ENCODE measurements at regions not wholly inside any gene's neighbourhood (a gene's known extent, or its start where the extent isn't known, plus 50 kb on each side); places are given as distances from the start of the nearest gene placed in this dataset.
"Not testable (repeated sequence)": the region's sequence is repeated elsewhere in the genome, so short reads cannot be mapped to it uniquely, and the experiment has no call there.

- Mint-ChIP-seq H3K4me1 (ENCODE audit: low read depth) (no peaks in the 10 kb centered on the region), H3K27ac (no peak overlapping the region), H3K36me3 (ENCODE audit: low read depth) (no peaks in the 10 kb centered on the region), H3K4me3 (no peak overlapping the region), H3K27me3 (ENCODE audit: low read depth) (no peaks in the 10 kb centered on the region), H3K9me3 (no peaks in the 10 kb centered on the region)
- DNase-seq (ENCODE audit: low spot score): no peak
Observed at GRCh38 chr17:16888413-16889087, 83.4 kb downstream of the TNFRSF13B start.

DNA sequence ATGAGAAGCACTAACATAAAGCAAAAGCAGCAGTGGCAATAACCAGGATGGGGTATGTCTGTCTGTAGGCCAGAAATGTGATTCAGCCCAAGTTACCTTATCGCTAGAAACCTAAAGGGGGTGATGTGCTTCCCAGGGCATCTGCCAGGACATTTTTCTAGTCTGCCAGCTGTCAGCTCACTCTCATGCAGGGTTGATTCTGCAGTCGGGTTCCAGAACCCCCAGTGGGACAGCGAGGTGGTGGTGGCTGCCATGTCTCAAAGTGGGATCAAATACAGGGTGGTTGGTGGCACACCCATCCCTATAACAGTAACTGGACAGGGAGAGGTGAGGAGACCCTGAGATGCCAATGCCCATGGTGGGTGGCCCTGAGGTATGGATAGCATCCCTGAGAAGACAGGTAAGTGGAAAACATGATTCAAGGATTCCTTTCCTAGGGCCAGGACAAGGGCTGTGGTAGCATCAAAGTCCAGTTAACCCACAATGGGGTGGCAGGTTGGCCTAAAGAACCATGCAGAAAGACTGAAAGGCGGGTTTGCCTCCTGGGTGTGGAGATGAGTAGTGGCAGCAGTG is 84.3 kb downstream of the TNFRSF13B start:
- no peak overlapping the region for H3K27ac Mint-ChIP-seq
- H3K27me3 Mint-ChIP-seq (ENCODE audit: low read depth): peaks cover 4% of the 10 kb centered on the region
- DNase-seq (ENCODE audit: low spot score): no peak
- H3K4me3 Mint-ChIP-seq: no peak overlapping the region
- no peaks in the 10 kb centered on the region for H3K9me3 Mint-ChIP-seq
- H3K4me1 Mint-ChIP-seq (ENCODE audit: low read depth): no peaks in the 10 kb centered on the region
- no peaks in the 10 kb centered on the region for H3K36me3 Mint-ChIP-seq (ENCODE audit: low read depth)

DNA sequence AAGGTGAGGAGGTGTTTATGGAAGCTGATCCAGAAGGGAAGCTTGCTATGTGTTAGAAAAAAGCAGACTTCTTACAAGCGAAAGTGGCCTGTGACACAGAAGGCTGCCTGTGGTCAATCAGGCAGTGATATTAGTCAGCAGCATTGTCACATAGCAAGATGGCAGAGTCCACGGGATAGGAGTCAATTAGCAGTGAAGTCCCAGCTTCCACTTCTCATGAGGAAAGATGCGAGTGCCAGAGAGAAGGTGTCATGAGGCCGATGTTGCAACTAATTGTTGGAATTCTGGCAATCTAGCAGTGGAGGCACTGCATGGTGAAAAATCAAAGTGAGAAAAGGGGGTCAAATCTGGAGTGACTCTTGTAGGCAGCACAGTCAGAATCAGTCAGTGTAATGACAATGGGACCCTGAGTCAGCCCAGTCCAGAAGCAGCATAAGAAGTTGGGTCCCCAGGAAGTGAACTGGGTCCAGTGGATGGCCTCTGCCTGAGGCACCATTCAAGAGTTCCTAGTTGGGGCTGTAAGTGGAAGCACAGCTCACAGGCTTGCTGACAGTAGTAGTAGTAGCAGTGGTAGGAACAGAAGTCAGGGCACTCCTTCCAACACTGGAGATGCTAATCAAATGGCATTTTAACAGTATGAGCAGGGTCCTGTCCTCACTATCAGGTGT is 85.1 kb downstream of the TNFRSF13B start:
- H3K36me3 Mint-ChIP-seq (ENCODE audit: low read depth): no peaks in the 10 kb centered on the region
- H3K4me3 Mint-ChIP-seq: no peak overlapping the region
- DNase-seq (ENCODE audit: low spot score): no peak
- H3K4me1 Mint-ChIP-seq (ENCODE audit: low read depth): no peaks in the 10 kb centered on the region
- no peak overlapping the region for H3K27ac Mint-ChIP-seq
- H3K27me3 Mint-ChIP-seq (ENCODE audit: low read depth): peaks cover 4% of the 10 kb centered on the region
- no peaks in the 10 kb centered on the region for H3K9me3 Mint-ChIP-seq

- not testable (repeated sequence) for H3K36me3 Mint-ChIP-seq (ENCODE audit: low read depth); DNase-seq (ENCODE audit: low spot score); H3K9me3 Mint-ChIP-seq; H3K27me3 Mint-ChIP-seq (ENCODE audit: low read depth); H3K4me3 Mint-ChIP-seq; H3K4me1 Mint-ChIP-seq (ENCODE audit: low read depth); H3K27ac Mint-ChIP-seq
Observed at GRCh38 chr17:16885204-16885603, 86.7 kb downstream of the TNFRSF13B start.

GRCh38 chr17:16882926-16883265 is 89.0 kb downstream of the TNFRSF13B start:
- not testable (repeated sequence) for H3K36me3 Mint-ChIP-seq (ENCODE audit: low read depth); DNase-seq (ENCODE audit: low spot score); H3K4me1 Mint-ChIP-seq (ENCODE audit: low read depth); H3K9me3 Mint-ChIP-seq; H3K27ac Mint-ChIP-seq; H3K4me3 Mint-ChIP-seq; H3K27me3 Mint-ChIP-seq (ENCODE audit: low read depth)

GRCh38 chr17:16882243-16882925 is 89.5 kb downstream of the TNFRSF13B start:
- Mint-ChIP-seq H3K27ac (no peak overlapping the region), H3K27me3 (ENCODE audit: low read depth) (peaks cover 4% of the 10 kb centered on the region)

GRCh38 chr17:16881239-16881924 is 90.5 kb downstream of the TNFRSF13B start:
- Mint-ChIP-seq H3K9me3 (no peaks in the 10 kb centered on the region), H3K27me3 (ENCODE audit: low read depth) (peaks cover 4% of the 10 kb centered on the region), H3K36me3 (ENCODE audit: low read depth) (no peaks in the 10 kb centered on the region), H3K4me1 (ENCODE audit: low read depth) (no peaks in the 10 kb centered on the region), H3K4me3 (no peak overlapping the region), H3K27ac (no peak overlapping the region)
- no peak for DNase-seq (ENCODE audit: low spot score)

More at GRCh38 chr17:16882243-16882925, 89.5 kb downstream of the TNFRSF13B start:
- H3K4me3 Mint-ChIP-seq: no peak overlapping the region
- H3K36me3 Mint-ChIP-seq (ENCODE audit: low read depth): no peaks in the 10 kb centered on the region
- H3K4me1 Mint-ChIP-seq (ENCODE audit: low read depth): no peaks in the 10 kb centered on the region
- no peaks in the 10 kb centered on the region for H3K9me3 Mint-ChIP-seq
- no peak for DNase-seq (ENCODE audit: low spot score)

DNA sequence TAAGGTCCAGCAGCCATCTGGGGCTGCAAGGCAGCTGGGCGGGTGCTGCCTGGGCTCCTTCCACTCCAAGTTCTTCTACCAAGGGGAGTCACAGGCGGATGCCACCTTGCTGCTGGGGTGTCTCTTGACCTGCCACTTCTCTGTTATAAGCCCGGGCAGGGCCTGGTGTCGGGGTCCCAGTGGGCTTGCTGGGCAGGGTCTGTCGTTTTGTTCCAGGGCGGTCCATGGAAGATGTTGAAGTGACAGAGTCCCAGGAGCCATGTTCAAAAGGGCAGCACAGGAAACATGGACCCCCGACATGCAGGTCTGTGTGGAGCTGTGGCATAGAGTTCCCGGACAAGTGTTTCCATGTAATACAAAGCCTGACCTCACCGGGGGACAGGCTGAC is 91.1 kb downstream of the TNFRSF13B start:
- no peak for DNase-seq (ENCODE audit: low spot score)
- Mint-ChIP-seq H3K36me3 (ENCODE audit: low read depth) (no peaks in the 10 kb centered on the region), H3K9me3 (no peaks in the 10 kb centered on the region), H3K27me3 (ENCODE audit: low read depth) (peaks cover 4% of the 10 kb centered on the region), H3K4me1 (ENCODE audit: low read depth) (no peaks in the 10 kb centered on the region), H3K4me3 (no peak overlapping the region), H3K27ac (no peak overlapping the region)

DNA sequence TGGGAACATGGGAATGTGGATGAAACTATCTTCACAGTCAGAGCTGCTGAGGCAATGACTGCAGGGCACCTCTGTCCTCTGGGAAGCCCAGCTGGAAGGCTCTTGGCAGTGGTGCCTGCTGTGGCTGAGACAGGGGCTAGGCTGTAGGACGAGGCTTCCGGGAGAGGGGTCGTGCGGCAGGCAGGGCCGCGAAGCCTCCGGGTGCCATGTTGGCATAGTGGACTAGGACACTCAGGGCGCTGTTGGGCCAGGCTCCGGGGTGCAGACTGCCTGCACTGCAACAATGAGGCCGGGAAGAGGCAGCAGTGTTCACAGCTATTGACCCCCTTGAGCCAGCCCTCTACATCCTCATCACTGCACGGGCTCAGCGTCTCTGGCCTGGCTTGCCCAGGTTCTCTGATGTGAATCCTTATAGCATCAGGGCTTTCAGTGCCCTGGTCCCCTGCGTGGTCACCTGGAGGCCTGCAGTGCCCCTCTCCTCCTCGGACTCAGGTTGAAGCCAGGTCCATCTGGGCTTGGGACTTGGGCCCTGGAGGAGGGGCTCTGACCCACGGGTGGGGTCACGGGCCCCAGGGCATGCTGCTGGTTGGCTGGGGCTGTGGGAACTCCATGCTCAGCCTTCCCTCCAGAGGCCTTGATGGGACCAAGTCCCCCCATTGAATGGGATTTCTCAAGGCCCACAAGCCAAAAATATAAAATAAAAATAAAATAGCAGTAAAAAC is 91.6 kb downstream of the TNFRSF13B start:
- no peaks in the 10 kb centered on the region for H3K9me3 Mint-ChIP-seq

DNA sequence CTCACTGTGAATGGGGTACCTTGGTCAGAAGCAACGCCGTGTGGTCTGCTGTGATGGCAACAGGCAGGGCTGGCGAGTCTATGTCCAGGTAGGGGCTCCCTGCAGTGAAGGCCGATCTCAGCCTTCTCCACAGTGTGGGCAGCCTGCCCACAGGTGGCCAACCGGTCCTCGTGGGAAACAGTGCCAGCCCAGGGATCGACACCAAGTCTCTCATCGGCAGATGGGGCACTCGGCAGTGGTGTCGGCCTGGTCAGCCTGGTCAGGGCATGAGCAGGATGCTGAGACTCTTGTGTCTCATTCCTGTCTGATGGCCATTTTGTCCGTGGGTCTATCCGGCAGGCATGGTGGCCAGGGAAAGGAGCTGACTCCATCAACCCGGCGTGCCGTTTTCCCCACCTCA is 92.2 kb downstream of the TNFRSF13B start:
- Mint-ChIP-seq H3K9me3 (no peaks in the 10 kb centered on the region), H3K27me3 (ENCODE audit: low read depth) (peaks cover 4% of the 10 kb centered on the region), H3K4me3 (no peak overlapping the region), H3K4me1 (ENCODE audit: low read depth) (no peaks in the 10 kb centered on the region), H3K36me3 (ENCODE audit: low read depth) (no peaks in the 10 kb centered on the region), H3K27ac (no peak overlapping the region)
- DNase-seq (ENCODE audit: low spot score): no peak

More for the DNA sequence above, 91.6 kb downstream of the TNFRSF13B start:
- Mint-ChIP-seq H3K27me3 (ENCODE audit: low read depth) (peaks cover 4% of the 10 kb centered on the region), H3K36me3 (ENCODE audit: low read depth) (no peaks in the 10 kb centered on the region), H3K4me3 (no peak overlapping the region), H3K27ac (no peak overlapping the region), H3K4me1 (ENCODE audit: low read depth) (no peaks in the 10 kb centered on the region)
- DNase-seq (ENCODE audit: low spot score): no peak

DNA sequence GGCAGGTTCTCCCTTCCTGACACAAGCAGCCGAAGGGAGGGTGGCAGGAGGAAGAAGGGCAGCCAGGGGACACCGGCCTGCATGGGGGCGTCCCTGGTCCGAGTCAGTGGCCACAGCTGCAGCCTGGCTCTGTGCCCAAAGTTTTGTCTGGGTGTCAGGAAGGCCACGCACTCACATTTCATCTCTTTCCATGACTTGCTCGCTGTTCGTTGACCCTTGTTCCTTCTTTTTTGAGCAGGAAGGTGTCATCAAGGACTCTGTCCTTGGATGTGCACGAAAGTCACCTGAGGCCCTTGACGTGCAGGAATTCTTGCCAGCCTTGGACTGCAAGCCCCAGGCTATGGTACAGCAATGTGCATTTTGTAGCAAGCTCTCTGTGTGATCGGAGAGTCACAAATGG is 93.3 kb downstream of the TNFRSF13B start:
- no peaks in the 10 kb centered on the region for H3K4me1 Mint-ChIP-seq (ENCODE audit: low read depth)
- DNase-seq (ENCODE audit: low spot score): no peak
- H3K27me3 Mint-ChIP-seq (ENCODE audit: low read depth): peaks cover 4% of the 10 kb centered on the region
- no peak overlapping the region for H3K27ac Mint-ChIP-seq
- H3K36me3 Mint-ChIP-seq (ENCODE audit: low read depth): no peaks in the 10 kb centered on the region
- H3K9me3 Mint-ChIP-seq: no peaks in the 10 kb centered on the region
- H3K4me3 Mint-ChIP-seq: no peak overlapping the region

GRCh38 chr17:16878084-16878483 is 93.8 kb downstream of the TNFRSF13B start:
- H3K9me3 Mint-ChIP-seq: no peaks in the 10 kb centered on the region
- H3K4me1 Mint-ChIP-seq (ENCODE audit: low read depth): no peaks in the 10 kb centered on the region
- DNase-seq (ENCODE audit: low spot score): no peak
- H3K36me3 Mint-ChIP-seq (ENCODE audit: low read depth): no peaks in the 10 kb centered on the region
- H3K27ac Mint-ChIP-seq: no peak overlapping the region
- no peaks in the 10 kb centered on the region for H3K27me3 Mint-ChIP-seq (ENCODE audit: low read depth)
- no peak overlapping the region for H3K4me3 Mint-ChIP-seq

DNA sequence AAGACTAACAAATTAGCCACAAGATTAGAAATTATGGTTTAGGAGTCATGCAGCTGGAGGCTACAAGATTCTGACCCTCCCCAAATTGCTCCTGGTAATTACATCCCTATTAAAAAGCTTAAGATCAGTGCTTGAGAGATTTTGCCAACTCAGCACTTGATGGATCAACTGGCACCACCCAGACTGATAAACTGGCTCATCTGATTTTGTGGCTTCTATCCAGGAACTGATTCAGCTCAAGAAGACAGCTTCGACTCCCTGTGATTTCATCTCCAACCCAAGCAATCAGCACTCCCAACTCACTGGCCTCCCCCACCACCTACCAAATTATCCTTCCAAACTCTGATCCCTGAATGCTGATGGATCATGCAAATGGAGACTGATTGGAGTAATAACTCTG is 94.8 kb downstream of the TNFRSF13B start:
- no peak for DNase-seq (ENCODE audit: low spot score)
- no peak overlapping the region for H3K27ac Mint-ChIP-seq
- no peaks in the 10 kb centered on the region for H3K36me3 Mint-ChIP-seq (ENCODE audit: low read depth)

More for the DNA sequence above, 94.8 kb downstream of the TNFRSF13B start:
- H3K27me3 Mint-ChIP-seq (ENCODE audit: low read depth): no peaks in the 10 kb centered on the region
- no peak overlapping the region for H3K4me3 Mint-ChIP-seq
- H3K4me1 Mint-ChIP-seq (ENCODE audit: low read depth): no peaks in the 10 kb centered on the region
- H3K9me3 Mint-ChIP-seq: no peaks in the 10 kb centered on the region
